ENCODE measurements at regions not wholly inside any gene's neighbourhood (a gene's known extent, or its start where the extent isn't known, plus 50 kb on each side); places are given as distances from the start of the nearest gene placed in this dataset.

GRCh38 chr12:89253488-89253887 lies 98.8 kb downstream of the DUSP6 start:
- TF ChIP-seq, protein P1, sequence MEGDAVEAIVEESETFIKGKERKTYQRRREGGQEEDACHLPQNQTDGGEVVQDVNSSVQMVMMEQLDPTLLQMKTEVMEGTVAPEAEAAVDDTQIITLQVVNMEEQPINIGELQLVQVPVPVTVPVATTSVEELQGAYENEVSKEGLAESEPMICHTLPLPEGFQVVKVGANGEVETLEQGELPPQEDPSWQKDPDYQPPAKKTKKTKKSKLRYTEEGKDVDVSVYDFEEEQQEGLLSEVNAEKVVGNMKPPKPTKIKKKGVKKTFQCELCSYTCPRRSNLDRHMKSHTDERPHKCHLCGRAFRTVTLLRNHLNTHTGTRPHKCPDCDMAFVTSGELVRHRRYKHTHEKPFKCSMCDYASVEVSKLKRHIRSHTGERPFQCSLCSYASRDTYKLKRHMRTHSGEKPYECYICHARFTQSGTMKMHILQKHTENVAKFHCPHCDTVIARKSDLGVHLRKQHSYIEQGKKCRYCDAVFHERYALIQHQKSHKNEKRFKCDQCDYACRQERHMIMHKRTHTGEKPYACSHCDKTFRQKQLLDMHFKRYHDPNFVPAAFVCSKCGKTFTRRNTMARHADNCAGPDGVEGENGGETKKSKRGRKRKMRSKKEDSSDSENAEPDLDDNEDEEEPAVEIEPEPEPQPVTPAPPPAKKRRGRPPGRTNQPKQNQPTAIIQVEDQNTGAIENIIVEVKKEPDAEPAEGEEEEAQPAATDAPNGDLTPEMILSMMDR (IDR thresholded peaks at IDR 0.05; ENCODE audit: insufficient read depth, low read length, poor library complexity, severe bottlenecking) = no peak
- DNase-seq (ENCODE audit: low read depth) = no peak
- Histone ChIP-seq H3K27me3 (ENCODE audit: control insufficient read depth, insufficient read depth, low read length) (no peaks in the 10 kb centered on the region), H3K4me3 (ENCODE audit: low read depth, low read length) (no peak overlapping the region), H3K36me3 (ENCODE audit: control insufficient read depth, insufficient read depth, low read length) (no peaks in the 10 kb centered on the region)

DNA sequence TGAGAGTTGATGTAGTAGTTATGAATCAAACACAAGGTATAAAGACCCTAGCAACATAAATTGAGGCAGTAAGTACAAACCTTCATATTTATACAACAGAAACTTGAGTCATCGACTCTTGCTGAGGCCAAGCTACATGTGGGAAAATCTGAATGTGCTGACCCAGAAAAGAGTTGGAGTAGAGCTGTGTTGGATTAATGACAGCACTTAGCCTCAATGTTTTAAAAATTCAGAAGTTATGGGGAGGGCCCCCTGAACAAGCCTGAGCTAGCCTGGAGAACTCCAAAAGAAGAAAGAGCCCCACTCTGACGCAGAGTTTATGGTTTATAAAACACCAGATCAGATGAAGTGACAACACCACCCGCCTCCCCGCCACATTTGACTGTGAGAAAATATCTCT lies 100.0 kb downstream of the DUSP6 start:
- DNase-seq (ENCODE audit: low read depth) = no peak
- TF ChIP-seq, protein P1 (IDR thresholded peaks at IDR 0.05; ENCODE audit: insufficient read depth, low read length, poor library complexity, severe bottlenecking) = no peak
- Histone ChIP-seq H3K27me3 (ENCODE audit: control insufficient read depth, insufficient read depth, low read length) (no peaks in the 10 kb centered on the region), H3K4me3 (ENCODE audit: low read depth, low read length) (no peak overlapping the region), H3K36me3 (ENCODE audit: control insufficient read depth, insufficient read depth, low read length) (no peaks in the 10 kb centered on the region)

- Histone ChIP-seq H3K27me3 (ENCODE audit: control insufficient read depth, insufficient read depth, low read length) (no peaks in the 10 kb centered on the region), H3K36me3 (ENCODE audit: control insufficient read depth, insufficient read depth, low read length) (no peaks in the 10 kb centered on the region), H3K4me3 (ENCODE audit: low read depth, low read length) (no peak overlapping the region)
- TF ChIP-seq, protein P1 (IDR thresholded peaks at IDR 0.05; ENCODE audit: insufficient read depth, low read length, poor library complexity, severe bottlenecking) = no peak
- no peak for DNase-seq (ENCODE audit: low read depth)
Observed at GRCh38 chr12:89251342-89252271, 100.7 kb downstream of the DUSP6 start.

DNA sequence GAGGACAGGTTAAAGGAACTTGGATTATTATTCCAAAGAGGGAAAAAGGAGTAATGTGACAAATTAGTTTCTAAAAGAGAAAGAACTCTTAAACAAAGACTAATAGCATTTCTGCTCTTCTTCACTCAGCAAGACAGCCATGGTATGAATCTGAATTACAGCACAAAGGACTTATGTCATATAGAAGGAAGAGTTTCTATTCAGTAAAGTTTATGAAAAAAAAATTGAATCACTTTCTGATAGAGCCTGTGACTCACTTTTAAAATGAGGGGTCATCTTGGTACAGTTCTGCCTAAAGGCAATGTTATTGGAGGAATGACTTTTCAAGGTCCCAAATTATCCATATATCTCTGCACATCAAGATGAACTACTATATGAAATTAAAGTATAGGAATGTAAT lies 101.7 kb downstream of the DUSP6 start:
- Histone ChIP-seq H3K4me3 (ENCODE audit: low read depth, low read length) (no peak overlapping the region), H3K36me3 (ENCODE audit: control insufficient read depth, insufficient read depth, low read length) (no peaks in the 10 kb centered on the region), H3K27me3 (ENCODE audit: control insufficient read depth, insufficient read depth, low read length) (no peaks in the 10 kb centered on the region)
- DNase-seq (ENCODE audit: low read depth) = no peak
- TF ChIP-seq, protein P1 (IDR thresholded peaks at IDR 0.05; ENCODE audit: insufficient read depth, low read length, poor library complexity, severe bottlenecking) = no peak

GRCh38 chr12:89250213-89250612 lies 102.1 kb downstream of the DUSP6 start:
- H3K4me3 ChIP-seq (ENCODE audit: low read depth, low read length) = no peak overlapping the region
- H3K36me3 ChIP-seq (ENCODE audit: control insufficient read depth, insufficient read depth, low read length) = no peaks in the 10 kb centered on the region
- TF ChIP-seq, protein P1 (IDR thresholded peaks at IDR 0.05; ENCODE audit: insufficient read depth, low read length, poor library complexity, severe bottlenecking) = no peak
- DNase-seq (ENCODE audit: low read depth) = no peak
- H3K27me3 ChIP-seq (ENCODE audit: control insufficient read depth, insufficient read depth, low read length) = no peaks in the 10 kb centered on the region

All from kidney epithelial cell (primary cell).